Psoas muscle (tissue), 7 donors: ENCODE measurements at regions not wholly inside any gene's neighbourhood (a gene's known extent, or its start where the extent isn't known, plus 50 kb on each side); places are given as distances from the start of the nearest gene placed in this dataset.

ENCODE experiments used
- ATAC-seq, 4 donors: fragments of 200-7000 bp; cut with Tn5 transposase; one replicate each; pipeline ENCODE4 v1.9.1; 2020; ENCODE audit warnings: moderate library complexity in 3 of 4, mild to moderate bottlenecking in 2 of 4
- DNase-seq, 2 donors: peaks; one replicate each; pipeline ENCODE4 v3.0.0-alpha.2; 2020
- H3K27ac ChIP-seq: fragments of 200-600 bp; one replicate; pipeline ENCODE4 v1.8.0; 2022
- H3K27me3 ChIP-seq, 3 donors: fragments of 200-600 bp in 1 of 3; one replicate each; pipeline versions ENCODE4 v1.6.1 to v1.8.0; 2013 to 2022; ENCODE audit warnings: low read length in 2 of 3, mild to moderate bottlenecking in 2 of 3, moderate library complexity in 1 of 3; ENCODE audit not compliant: insufficient read depth in 3 of 3
- H3K36me3 ChIP-seq, 2 donors: fragments of 200-600 bp in 1 of 2; one replicate each; pipeline versions ENCODE4 v1.6.1 to v1.8.0; 2013 to 2022; ENCODE audit warnings: low read depth in 1 of 2, mild to moderate bottlenecking in 1 of 2, moderate library complexity in 1 of 2; ENCODE audit not compliant: insufficient read depth in 1 of 2
- H3K4me1 ChIP-seq: fragments of 200-600 bp; one replicate; pipeline ENCODE4 v1.8.0; 2022
- H3K4me3 ChIP-seq: fragments of 200-600 bp; one replicate; pipeline ENCODE4 v1.8.0; 2022; ENCODE audit warnings: mild to moderate bottlenecking
- H3K9me3 ChIP-seq: fragments of 200-600 bp; one replicate; pipeline ENCODE4 v1.8.0; 2022
- CTCF ChIP-seq: fragments of 200-600 bp; IDR thresholded peaks from one replicate; pipeline ENCODE4 v1.8.0; 2022; ENCODE audit warnings: antibody characterized with exemption
- WGBS, 3 donors: extraction: QIAGEN DNeasy Blood & Tissue Kit; methylation state at CpG; one replicate each; pipeline versions ENCODE4 v1.1.6 to v1.1.7; 2013; 5-methylcytosine and 5-hydroxymethylcytosine counted together
- intact Hi-C, 2 donors: fragments of 100-400 bp; cut with DNase I; formaldehyde crosslinking; loops; one replicate each; pipeline versions ENCODE4 v1.11.0 to v1.14.2; 2022
- donor health status: healthy with polysubstance abuse.
- donor health status: DM: no; HTN: no; CAD: no; lungs with moderate emphysema.
- donor health status: Bipolar disorder and iron deficiency.
- donor health status: healthy.
- donor health status: DM: yes; HTN: yes; CAD: no.
- donor health status: DM: no; HTN: no; CAD: no.
- donor health status: DM: yes; HTN: yes; CAD: no.

DNA sequence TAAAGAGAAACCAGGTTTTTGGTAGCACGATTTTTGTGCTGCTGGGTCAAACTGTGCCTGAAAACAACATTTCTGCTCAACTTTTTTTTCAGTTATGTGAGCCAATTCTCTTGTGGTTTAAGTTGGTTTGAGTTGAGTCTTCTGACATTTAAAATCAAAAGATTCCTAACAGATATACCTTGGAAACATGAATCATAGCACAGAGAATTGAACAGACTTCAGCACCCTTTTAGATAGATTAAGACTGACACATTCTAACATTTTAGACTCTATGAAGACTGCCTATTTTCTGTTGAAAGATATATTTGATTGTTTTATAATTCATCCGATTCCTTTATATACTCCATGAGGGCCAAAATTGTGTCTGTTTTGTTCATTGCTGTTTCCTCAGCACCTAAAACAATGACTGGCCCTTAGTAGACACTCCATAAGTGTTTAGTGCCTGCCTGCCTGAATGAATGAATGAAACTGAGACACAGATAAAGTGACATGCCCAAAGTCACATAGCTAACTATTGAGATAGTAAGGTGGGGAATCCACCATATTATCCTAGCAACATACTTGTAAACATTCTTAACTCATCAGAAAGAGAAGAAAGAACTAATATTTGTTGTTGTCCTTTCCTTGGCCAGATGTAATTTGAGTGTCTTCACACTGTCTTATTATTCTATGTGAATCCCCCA lies 624.0 kb downstream of the MID1IP1 start:
- Histone ChIP-seq H3K36me3 (no peaks in the 10 kb centered on the region), H3K27me3 (peaks cover 0 to 4% (median 0%) of the 10 kb centered on the region in 3 donors), H3K9me3 (no peaks in the 10 kb centered on the region), H3K4me1 (no peaks in the 10 kb centered on the region), H3K4me3 (no peak overlapping the region), H3K27ac (no peak overlapping the region)
- WGBS, 3 donors: 84 to 95% (median 89%) methylated on average over 2 of the region's 2 CpGs
- DNase-seq (no peak), ATAC-seq (no peak)
- intact Hi-C loops: no loop called here
- no peak for TF ChIP-seq CTCF

- H3K27me3 ChIP-seq: peaks cover 0 to 8% (median 0%) of the 10 kb centered on the region in 3 donors
- ATAC-seq (no peak), DNase-seq (no peak)
- no peak overlapping the region for H3K4me3 ChIP-seq
- no peaks in the 10 kb centered on the region for H3K36me3 ChIP-seq
- no peak for TF ChIP-seq CTCF
- WGBS, 3 donors: 88 to 95% (median 94%) methylated on average over 6 of the region's 6 CpGs
- intact Hi-C loops: no loop called here
- H3K27ac ChIP-seq: no peak overlapping the region
- H3K9me3 ChIP-seq: no peaks in the 10 kb centered on the region
- no peaks in the 10 kb centered on the region for H3K4me1 ChIP-seq
Measured at GRCh38 chrX:39426101-39426500, 624.8 kb downstream of the MID1IP1 start.

- H3K27ac ChIP-seq: no peak overlapping the region
- intact Hi-C loops: no loop called here
- no peak overlapping the region for H3K4me3 ChIP-seq
- DNase-seq: no peak
- H3K9me3 ChIP-seq: no peaks in the 10 kb centered on the region
- 57 to 90% (median 88%) methylated on average over 6 of the region's 6 CpGs for WGBS, 3 donors
- peaks cover 0 to 14% (median 0%) of the 10 kb centered on the region in 3 donors for H3K27me3 ChIP-seq
- no peaks in the 10 kb centered on the region for H3K4me1 ChIP-seq
- H3K36me3 ChIP-seq: no peaks in the 10 kb centered on the region
- ATAC-seq: no peak
- no peak for TF ChIP-seq CTCF
Measured at GRCh38 chrX:39427492-39427891, 626.2 kb downstream of the MID1IP1 start.

- no peaks in the 10 kb centered on the region for H3K9me3 ChIP-seq
- ATAC-seq (no peak), DNase-seq (no peak)
- intact Hi-C loops: no loop called here
- WGBS, 3 donors: 59 to 74% (median 73%) methylated on average over 3 of the region's 3 CpGs
- H3K27ac ChIP-seq: no peak overlapping the region
- no peak overlapping the region for H3K4me3 ChIP-seq
- H3K4me1 ChIP-seq: no peaks in the 10 kb centered on the region
- peaks cover 0 to 16% (median 0%) of the 10 kb centered on the region in 3 donors for H3K27me3 ChIP-seq
- TF ChIP-seq CTCF: no peak
- H3K36me3 ChIP-seq: no peaks in the 10 kb centered on the region
Measured at GRCh38 chrX:39427906-39428305, 626.6 kb downstream of the MID1IP1 start.

- intact Hi-C loops: no loop called here
- H3K4me1 ChIP-seq: no peaks in the 10 kb centered on the region
- no peak for TF ChIP-seq CTCF
- no peaks in the 10 kb centered on the region for H3K36me3 ChIP-seq
- H3K27me3 ChIP-seq: peaks cover 0 to 12% (median 0%) of the 10 kb centered on the region in 3 donors
- ATAC-seq (no peak), DNase-seq (no peak)
- H3K4me3 ChIP-seq: no peak overlapping the region
- no peak overlapping the region for H3K27ac ChIP-seq
- WGBS, 3 donors: 71 to 93% (median 90%) methylated on average over 5 of the region's 5 CpGs
- H3K9me3 ChIP-seq: no peaks in the 10 kb centered on the region
Measured at GRCh38 chrX:39430551-39430950, 629.3 kb downstream of the MID1IP1 start.
